Ramos (cell line): ENCODE measurements at regions not wholly inside any gene's neighbourhood (a gene's known extent, or its start where the extent isn't known, plus 50 kb on each side); places are given as distances from the start of the nearest gene placed in this dataset.
"Not testable (repeated sequence)": the region's sequence is repeated elsewhere in the genome, so short reads cannot be mapped to it uniquely, and the experiment has no call there.

Experiments used
- in situ Hi-C: fragments of 300-500 bp; cut with MboI; formaldehyde crosslinking; loops from one replicate; pipeline ENCODE4 v1.14.3; 2022; ENCODE audit warnings: low sequenced_read_pairs; ENCODE audit not compliant: unreplicated experiment

- in situ Hi-C loops = no loop called here
Measured at GRCh38 chr6:168871642-168872315, 381.9 kb downstream of the THBS2 start.

- in situ Hi-C loops = no loop called here
Measured at GRCh38 chr6:168870982-168871381, 382.7 kb downstream of the THBS2 start.

- in situ Hi-C loops = no loop called here
Measured at GRCh38 chr6:168867247-168868102, 386.2 kb downstream of the THBS2 start.

GRCh38 chr6:168866534-168866933 is 387.1 kb downstream of the THBS2 start:
- in situ Hi-C loops = no loop called here

GRCh38 chr6:168865522-168865921 is 388.1 kb downstream of the THBS2 start:
- in situ Hi-C loops = no loop called here

- in situ Hi-C loops = no loop called here
Measured at GRCh38 chr6:168864541-168865460, 388.8 kb downstream of the THBS2 start.

GRCh38 chr6:168863467-168863866 is 390.2 kb downstream of the THBS2 start:
- in situ Hi-C loops = no loop called here

- in situ Hi-C loops = no loop called here
Measured at GRCh38 chr6:168862346-168862980, 391.2 kb downstream of the THBS2 start.

- in situ Hi-C loops = no loop called here
Measured at GRCh38 chr6:168860987-168861386, 392.7 kb downstream of the THBS2 start.

- in situ Hi-C loops = no loop called here
Measured at GRCh38 chr6:168860341-168860740, 393.3 kb downstream of the THBS2 start.

GRCh38 chr6:168858926-168859325 is 394.7 kb downstream of the THBS2 start:
- in situ Hi-C loops = no loop called here

- in situ Hi-C loops = no loop called here
Measured at GRCh38 chr6:168856914-168857313, 396.7 kb downstream of the THBS2 start.

GRCh38 chr6:168852376-168852884 is 401.2 kb downstream of the THBS2 start:
- in situ Hi-C loops = no loop called here

- in situ Hi-C loops = no loop called here
Measured at GRCh38 chr6:168851460-168852375, 401.9 kb downstream of the THBS2 start.

GRCh38 chr6:168850027-168850736 is 403.5 kb downstream of the THBS2 start:
- in situ Hi-C loops = not testable (repeated sequence)

GRCh38 chr6:168849459-168849858 is 404.2 kb downstream of the THBS2 start:
- in situ Hi-C loops = no loop called here

- in situ Hi-C loops = no loop called here
Measured at GRCh38 chr6:168848797-168849196, 404.8 kb downstream of the THBS2 start.
